ENCODE measurements at regions not wholly inside any gene's neighbourhood (a gene's known extent, or its start where the extent isn't known, plus 50 kb on each side); places are given as distances from the start of the nearest gene placed in this dataset.

GRCh38 chr4:35541146-35541887 lies 703.0 kb downstream of the ARAP2 start:
- Mint-ChIP-seq H3K4me1 (no peaks in the 10 kb centered on the region), H3K4me3 (no peak overlapping the region), H3K27me3 (ENCODE audit: low read depth in 3 of 3) (peaks cover 0 to 3% (median 0%) of the 10 kb centered on the region in 3 donors), H3K9me3 (peaks cover 5 to 12% (median 9%) of the 10 kb centered on the region in 7 donors), H3K36me3 (no peaks in the 10 kb centered on the region), H3K27ac (no peak overlapping the region)
- no peak for TF ChIP-seq CTCF (IDR thresholded peaks at IDR 0.05)
- Histone ChIP-seq H3K79me2 (ENCODE audit: insufficient read depth, low read length) (no peaks in the 10 kb centered on the region), H3K4me2 (replicated peaks; ENCODE audit: extremely low read depth, low read length, poor library complexity, severe bottlenecking) (no peak overlapping the region), H2AFZ (ENCODE audit: insufficient read depth, low read depth, low read length, poor library complexity, severe bottlenecking) (no peak overlapping the region), H3K9me3 (replicated peaks in 1 of 2; ENCODE audit: control insufficient read depth in 1 of 2, insufficient read depth in 1 of 2, low read length in 2 of 2) (peaks cover 0 to 15% of the 10 kb centered on the region in 2 donors), H3K36me3 (replicated peaks in 1 of 2; ENCODE audit: control insufficient read depth in 1 of 2, insufficient read depth in 2 of 2, low read length in 2 of 2) (no peaks in the 10 kb centered on the region), H3K9ac (ENCODE audit: insufficient read depth, low read length, poor library complexity, severe bottlenecking) (no peak overlapping the region), H3K4me1 (ENCODE audit: control insufficient read depth in 1 of 2, insufficient read depth in 2 of 2, low read length in 2 of 2) (no peaks in the 10 kb centered on the region), H3K27ac (ENCODE audit: low read depth in 1 of 2, low read length in 2 of 2) (no peak overlapping the region), H4K20me1 (ENCODE audit: insufficient read depth, low read length) (no peaks in the 10 kb centered on the region), H3K4me3 (replicated peaks in 1 of 3; ENCODE audit: low read depth in 2 of 3, low read length in 3 of 3) (no peak overlapping the region), H3K27me3 (ENCODE audit: control insufficient read depth in 2 of 2, insufficient read depth in 2 of 2, low read length in 2 of 2) (no peaks in the 10 kb centered on the region)
- 92% methylated on average over 11 of the region's 12 CpGs for WGBS (ENCODE audit: insufficient coverage)
- intact Hi-C loops (cut with micrococcal nuclease) = no loop called here
- DNase-seq = no peak

GRCh38 chr4:35541888-35542213 lies 702.5 kb downstream of the ARAP2 start:
- H3K9ac ChIP-seq (ENCODE audit: insufficient read depth, low read length, poor library complexity, severe bottlenecking) = no peak overlapping the region
- H3K36me3 ChIP-seq (replicated peaks in 1 of 2; ENCODE audit: control insufficient read depth in 1 of 2, insufficient read depth in 2 of 2, low read length in 2 of 2) = no peaks in the 10 kb centered on the region
- 87% methylated on average over 4 of the region's 5 CpGs for WGBS (ENCODE audit: insufficient coverage)
- no peak for TF ChIP-seq CTCF (IDR thresholded peaks at IDR 0.05)
- Mint-ChIP-seq H3K27ac (no peak overlapping the region), H3K27me3 (ENCODE audit: low read depth in 3 of 3) (peaks cover 0 to 3% (median 0%) of the 10 kb centered on the region in 3 donors), H3K4me1 (no peaks in the 10 kb centered on the region), H3K36me3 (no peaks in the 10 kb centered on the region), H3K4me3 (no peak overlapping the region), H3K9me3 (peaks cover 5 to 12% (median 9%) of the 10 kb centered on the region in 7 donors)
- intact Hi-C loops (cut with micrococcal nuclease) = no loop called here
- H2AFZ ChIP-seq (ENCODE audit: insufficient read depth, low read depth, low read length, poor library complexity, severe bottlenecking) = no peak overlapping the region
- H3K27me3 ChIP-seq (ENCODE audit: control insufficient read depth in 2 of 2, insufficient read depth in 2 of 2, low read length in 2 of 2) = no peaks in the 10 kb centered on the region
- H3K4me2 ChIP-seq (replicated peaks; ENCODE audit: extremely low read depth, low read length, poor library complexity, severe bottlenecking) = no peak overlapping the region
- no peaks in the 10 kb centered on the region for H4K20me1 ChIP-seq (ENCODE audit: insufficient read depth, low read length)
- no peak overlapping the region for H3K27ac ChIP-seq (ENCODE audit: low read depth in 1 of 2, low read length in 2 of 2)
- DNase-seq = no peak
- no peak overlapping the region for H3K4me3 ChIP-seq (replicated peaks in 1 of 3; ENCODE audit: low read depth in 2 of 3, low read length in 3 of 3)
- no peaks in the 10 kb centered on the region for H3K4me1 ChIP-seq (ENCODE audit: control insufficient read depth in 1 of 2, insufficient read depth in 2 of 2, low read length in 2 of 2)
- peaks cover 0 to 15% of the 10 kb centered on the region in 2 donors for H3K9me3 ChIP-seq (replicated peaks in 1 of 2; ENCODE audit: control insufficient read depth in 1 of 2, insufficient read depth in 1 of 2, low read length in 2 of 2)
- no peaks in the 10 kb centered on the region for H3K79me2 ChIP-seq (ENCODE audit: insufficient read depth, low read length)
